ENCODE measurements at regions not wholly inside any gene's neighbourhood (a gene's known extent, or its start where the extent isn't known, plus 50 kb on each side); places are given as distances from the start of the nearest gene placed in this dataset.

DNA sequence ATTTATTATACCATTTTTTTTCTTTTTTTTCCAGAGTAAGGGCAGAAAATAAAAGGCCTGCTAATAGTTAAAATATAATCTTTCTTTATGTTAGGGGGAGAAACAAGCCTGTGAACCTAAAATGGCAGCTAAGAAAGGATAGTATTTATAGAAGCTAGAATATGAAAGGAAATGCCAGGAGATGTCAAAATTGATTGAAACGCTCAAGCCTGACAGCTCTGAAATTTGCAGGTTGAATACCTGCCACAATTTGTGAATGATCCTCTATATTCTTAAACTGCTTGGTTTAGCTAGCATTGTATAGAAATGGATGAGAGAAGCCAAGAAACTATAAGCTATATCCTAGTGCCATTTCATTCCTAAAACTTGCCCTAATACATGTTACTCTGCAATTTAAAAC lies 757.3 kb upstream of the PABPC4L start:
- TF ChIP-seq CTCF (IDR thresholded peaks at IDR 0.05 in 4 of 5, conservative IDR thresholded peaks at IDR 0.05 in 1 of 5): no peak
- no peak for TF ChIP-seq POLR2A (IDR thresholded peaks at IDR 0.05)

Measured in gastrocnemius medialis (tissue), 4 donors.